HG02970 (cell line): ENCODE measurements at regions not wholly inside any gene's neighbourhood (a gene's known extent, or its start where the extent isn't known, plus 50 kb on each side); places are given as distances from the start of the nearest gene placed in this dataset.
"Not testable (repeated sequence)": the region's sequence is repeated elsewhere in the genome, so short reads cannot be mapped to it uniquely, and the experiment has no call there.

Experiments
- ATAC-seq: cut with Tn5 transposase; IDR thresholded peaks from one replicate; pipeline ENCODE4 v1.9.1; 2021; ENCODE audit warnings: mild to moderate bottlenecking, moderate library complexity, moderate number of reproducible peaks; ENCODE audit not compliant: unreplicated experiment, low FRiP score

DNA sequence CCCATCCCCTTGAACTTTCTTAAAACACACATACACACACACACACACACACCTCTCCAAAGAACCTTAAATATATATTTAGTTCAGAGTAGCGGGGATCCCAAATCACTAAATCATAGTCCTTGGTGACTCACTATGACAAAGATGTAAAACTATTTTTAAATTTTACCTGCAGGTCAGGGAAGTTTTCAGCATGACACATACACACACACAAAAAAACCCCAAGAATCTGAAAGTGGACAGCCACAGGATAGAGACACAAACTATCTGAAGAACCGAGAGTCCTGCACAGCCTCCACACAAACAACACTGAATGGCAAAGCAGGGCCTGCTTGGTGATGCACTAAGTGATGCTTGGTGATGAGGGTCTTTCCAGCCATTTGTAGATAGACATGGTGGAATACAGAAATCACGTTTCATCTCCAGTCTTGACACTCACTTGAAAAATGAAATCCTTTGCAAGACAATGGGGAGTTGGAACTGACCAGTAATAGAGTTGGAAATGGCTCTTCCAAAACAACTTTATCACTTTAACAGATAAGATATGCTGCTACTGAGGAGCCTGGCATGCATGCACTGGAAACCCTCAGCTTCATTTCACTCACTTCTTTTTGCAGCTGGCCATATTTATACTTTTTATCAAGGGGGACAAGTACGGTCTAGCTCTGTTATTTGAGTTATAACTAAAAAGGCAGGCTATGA is 307.3 kb downstream of the RAPGEF2 start:
- no peak for ATAC-seq

DNA sequence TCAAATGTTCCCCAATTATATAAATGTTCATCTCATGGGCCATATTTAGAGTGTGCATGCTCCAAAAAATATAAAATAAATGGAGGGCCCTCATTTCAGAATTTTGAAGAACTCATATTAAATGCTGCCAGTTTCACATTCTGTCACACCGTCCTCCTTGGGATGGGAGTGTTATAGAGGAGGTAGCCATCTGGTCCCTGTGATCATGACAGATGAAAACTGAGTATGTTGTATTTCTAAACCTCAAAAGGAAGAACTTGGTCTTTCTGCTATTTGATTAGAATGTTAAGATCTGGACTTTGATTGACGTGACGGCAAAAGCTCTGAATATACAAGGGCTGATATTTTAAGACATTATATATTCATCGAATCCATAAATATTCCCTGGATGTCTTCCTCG is 308.0 kb downstream of the RAPGEF2 start:
- no peak for ATAC-seq

DNA sequence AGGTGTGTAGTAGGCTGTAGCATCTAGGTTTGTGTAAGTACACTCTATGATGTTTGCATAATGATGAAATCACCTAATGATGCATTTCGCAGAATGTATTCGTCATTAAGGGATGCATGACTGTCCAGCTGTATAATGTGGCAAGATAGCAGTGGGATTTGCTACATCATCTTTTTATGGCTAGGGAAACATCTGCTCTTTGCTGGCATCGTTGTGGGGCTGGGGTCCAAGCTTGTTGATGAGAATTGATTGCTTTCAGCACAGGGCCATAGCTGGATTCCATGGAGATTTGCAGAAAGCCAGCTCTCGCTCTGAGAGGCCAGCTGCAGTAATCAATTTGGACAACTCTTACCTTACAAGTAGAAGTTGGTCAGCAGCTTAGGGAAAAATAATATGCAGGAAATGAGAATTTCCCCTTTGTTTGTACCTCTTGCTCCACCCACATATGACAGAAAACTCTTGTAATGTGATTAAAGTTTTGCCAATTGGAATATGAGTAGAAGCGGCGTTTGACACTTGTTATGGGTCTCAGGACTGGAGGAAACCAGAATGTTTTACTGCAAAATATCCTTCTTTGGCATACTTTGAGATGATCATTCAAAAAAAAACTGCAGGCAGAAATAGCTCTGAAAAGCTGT is 310.5 kb downstream of the RAPGEF2 start:
- ATAC-seq = no peak

DNA sequence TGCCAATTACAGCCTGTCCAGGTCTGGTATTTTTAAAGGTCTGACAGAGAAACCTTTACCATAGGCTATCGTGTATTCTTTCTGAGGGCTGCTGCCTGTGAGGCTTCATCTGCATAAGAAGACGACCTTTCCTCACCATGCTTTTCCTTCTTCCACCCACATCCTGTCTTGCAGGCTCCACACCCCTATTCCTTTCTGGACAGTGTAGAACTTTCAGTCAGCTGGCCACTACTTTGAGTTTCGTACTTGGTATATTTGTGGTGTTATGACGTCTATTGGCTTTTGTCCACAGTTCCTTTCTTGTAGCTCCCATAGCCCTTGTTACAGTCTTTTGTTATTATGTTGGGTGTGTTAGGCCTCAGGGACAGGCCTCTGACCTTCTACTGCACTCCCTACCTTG is 311.4 kb downstream of the RAPGEF2 start:
- no peak for ATAC-seq

DNA sequence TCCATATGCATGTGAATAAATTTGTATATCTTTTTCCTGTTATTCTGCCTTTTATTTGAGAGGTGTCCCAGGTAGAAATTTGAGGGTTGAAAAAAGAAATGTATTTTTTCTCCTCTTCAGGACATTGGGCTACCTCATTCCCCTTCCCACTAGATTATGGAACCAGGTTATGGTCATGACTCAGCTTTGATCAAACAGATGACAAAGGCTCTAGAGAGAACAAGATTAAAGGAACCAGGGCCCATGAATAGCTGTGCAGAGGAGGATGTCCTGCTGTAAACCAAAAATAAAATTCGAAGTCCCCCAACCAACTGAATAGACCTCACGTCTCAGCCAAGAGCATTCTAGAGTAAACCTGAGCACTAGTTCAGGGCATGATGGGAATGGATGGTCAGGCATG is 313.2 kb downstream of the RAPGEF2 start:
- ATAC-seq = no peak

GRCh38 chr4:159416996-159417395 is 314.1 kb downstream of the RAPGEF2 start:
- no peak for ATAC-seq

- ATAC-seq = no peak
Measured at GRCh38 chr4:159420162-159421057, 317.5 kb downstream of the RAPGEF2 start.

DNA sequence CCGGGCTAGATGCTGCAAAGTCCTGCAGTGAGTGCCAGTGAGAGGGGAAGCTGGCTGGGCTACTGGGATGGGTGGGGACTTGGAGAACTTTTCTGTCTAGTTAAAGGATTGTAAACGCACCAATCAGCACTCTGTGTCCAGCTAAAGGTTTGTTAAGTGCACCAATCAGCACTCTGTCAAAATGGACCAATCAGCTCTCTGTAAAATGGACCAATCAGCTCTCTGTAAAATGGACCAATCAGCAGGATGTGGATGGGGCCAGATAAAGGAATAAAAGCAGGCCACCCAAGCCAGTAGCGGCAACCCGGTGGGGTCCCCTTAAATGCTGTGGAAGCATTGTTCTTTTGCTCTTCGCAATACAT is 318.2 kb downstream of the RAPGEF2 start:
- ATAC-seq = not testable (repeated sequence)

- ATAC-seq = no peak
Measured at GRCh38 chr4:159422019-159422418, 319.1 kb downstream of the RAPGEF2 start.

DNA sequence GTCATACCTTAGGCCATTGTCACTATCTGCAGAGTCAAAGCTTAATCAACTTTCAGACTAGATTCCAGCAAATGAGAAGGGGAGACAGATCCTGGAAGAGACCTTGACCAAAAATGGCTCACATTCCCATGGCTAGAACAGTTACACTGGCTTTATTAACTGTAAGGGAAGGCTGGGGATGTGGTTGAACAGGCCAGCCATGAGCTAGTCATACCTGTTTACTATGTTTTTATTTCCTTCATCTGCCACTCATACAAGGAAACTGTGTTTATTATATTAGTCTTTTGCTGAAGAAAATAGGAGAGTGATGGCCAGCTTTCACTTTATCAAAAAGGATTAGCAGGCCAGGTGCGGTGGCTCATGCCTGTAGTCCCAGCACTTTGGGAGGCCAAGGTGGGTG is 319.7 kb downstream of the RAPGEF2 start:
- ATAC-seq = no peak

GRCh38 chr4:159425737-159426305 is 322.9 kb downstream of the RAPGEF2 start:
- no peak for ATAC-seq

DNA sequence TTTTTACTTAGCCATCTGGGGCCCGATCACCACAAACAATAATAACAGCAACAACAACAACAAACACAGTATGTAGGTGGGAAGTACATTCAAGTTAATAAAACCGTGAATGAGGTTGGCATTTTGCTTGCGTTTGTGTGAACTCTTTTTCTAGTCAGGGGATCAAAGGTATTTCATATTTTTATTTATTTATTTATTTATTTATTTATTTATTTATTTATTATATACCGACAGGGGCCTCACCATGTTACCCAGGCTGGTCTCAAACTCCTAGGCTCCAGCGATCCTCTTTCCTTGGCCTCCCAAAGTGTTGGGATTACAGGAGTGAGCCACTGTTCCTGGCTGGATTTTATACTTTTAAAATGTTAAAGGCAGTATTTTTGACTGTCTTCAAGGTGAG is 325.4 kb downstream of the RAPGEF2 start:
- ATAC-seq = no peak

- ATAC-seq = no peak
Measured at GRCh38 chr4:159428975-159429692, 326.3 kb downstream of the RAPGEF2 start.

- ATAC-seq = no peak
Measured at GRCh38 chr4:159429693-159430035, 326.8 kb downstream of the RAPGEF2 start.

GRCh38 chr4:159430896-159431295 is 328.0 kb downstream of the RAPGEF2 start:
- no peak for ATAC-seq

DNA sequence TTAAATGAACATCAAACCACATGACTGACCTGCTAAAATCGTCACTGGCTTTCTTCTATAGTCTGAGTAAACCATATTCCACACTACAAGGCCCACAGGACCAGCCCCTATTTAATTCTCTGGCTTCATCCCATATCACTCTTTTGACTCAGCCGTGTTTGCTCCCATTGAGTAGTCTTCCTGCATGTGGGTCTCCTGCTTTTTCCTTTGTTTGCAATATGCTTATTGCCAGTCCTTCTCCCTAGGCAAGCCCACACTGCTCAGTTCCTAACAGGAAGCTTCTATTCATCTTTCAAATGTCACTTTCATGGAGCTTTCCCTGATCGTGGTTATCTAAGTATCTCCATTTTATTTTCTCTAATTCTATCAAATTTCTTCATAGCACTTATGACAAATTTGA is 329.6 kb downstream of the RAPGEF2 start:
- ATAC-seq = no peak

DNA sequence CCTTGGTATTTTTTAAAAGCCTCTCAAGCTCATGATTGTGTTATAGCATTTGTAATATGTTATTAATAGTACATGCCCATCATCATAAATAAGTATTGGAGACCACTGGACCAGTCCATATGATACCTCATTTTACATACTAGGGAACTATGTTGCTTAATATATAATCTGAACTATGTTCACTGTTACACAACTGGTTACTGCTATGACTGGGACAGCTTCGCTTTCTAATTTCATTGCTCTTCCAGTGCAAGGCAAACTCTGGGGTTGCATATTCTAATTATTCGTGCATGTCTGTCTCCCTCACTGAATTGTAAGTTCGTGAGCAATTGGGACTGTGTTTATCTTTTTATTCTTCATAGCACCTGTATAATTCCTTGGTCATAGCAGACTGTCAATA is 330.5 kb downstream of the RAPGEF2 start:
- no peak for ATAC-seq

DNA sequence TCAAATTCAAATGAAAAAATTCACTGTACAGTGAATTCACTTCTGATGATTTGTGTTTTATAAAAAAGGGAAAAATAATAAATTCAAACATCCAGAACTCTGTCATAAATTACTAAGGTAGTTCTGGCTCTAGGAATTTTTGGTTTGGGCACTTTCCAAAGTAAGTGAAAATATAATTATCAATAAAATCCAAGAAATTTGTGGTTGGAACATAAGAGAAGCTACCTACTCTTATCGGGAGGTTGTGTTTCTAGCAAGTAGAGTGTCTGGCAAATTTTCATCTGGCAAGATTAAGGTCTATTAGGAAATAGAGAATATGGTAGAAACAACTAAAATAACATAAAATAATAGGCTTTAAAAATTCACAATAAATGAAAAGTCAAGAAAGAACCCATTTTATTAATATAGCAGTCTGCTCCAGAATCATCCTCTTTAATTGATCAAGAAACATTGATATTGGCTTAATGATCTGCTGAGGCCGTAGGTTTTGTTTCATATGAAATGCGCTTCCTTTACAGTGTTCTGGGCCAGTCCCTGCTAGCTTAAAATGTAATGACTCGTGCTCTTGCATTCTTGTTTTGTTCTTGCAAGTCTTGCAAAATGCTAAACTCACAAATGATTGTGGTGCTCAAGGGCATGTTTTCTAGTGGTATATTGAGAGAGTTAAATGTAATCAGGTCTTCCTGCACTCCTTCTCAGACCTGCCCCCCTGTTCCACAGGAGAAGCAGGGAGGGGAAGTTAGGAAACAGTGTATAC is 331.4 kb downstream of the RAPGEF2 start:
- no peak for ATAC-seq

DNA sequence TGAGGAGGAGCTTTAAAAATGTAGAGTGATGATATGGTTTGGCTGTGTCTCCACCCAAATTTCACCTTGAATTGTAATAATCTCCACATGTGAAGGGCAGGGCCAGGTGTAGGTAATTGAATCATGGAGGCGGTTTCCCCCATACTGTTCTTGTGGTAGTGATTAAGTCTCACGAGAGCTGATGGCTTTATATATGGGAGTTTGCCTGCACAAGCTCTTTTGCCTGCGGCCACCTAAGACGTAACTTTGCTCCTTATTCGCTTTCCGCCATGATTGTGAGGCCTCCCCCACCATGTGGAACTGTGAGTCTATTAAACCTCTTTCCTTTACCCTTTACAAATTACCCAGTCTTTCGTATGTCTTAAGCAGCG is 332.0 kb downstream of the RAPGEF2 start:
- no peak for ATAC-seq

DNA sequence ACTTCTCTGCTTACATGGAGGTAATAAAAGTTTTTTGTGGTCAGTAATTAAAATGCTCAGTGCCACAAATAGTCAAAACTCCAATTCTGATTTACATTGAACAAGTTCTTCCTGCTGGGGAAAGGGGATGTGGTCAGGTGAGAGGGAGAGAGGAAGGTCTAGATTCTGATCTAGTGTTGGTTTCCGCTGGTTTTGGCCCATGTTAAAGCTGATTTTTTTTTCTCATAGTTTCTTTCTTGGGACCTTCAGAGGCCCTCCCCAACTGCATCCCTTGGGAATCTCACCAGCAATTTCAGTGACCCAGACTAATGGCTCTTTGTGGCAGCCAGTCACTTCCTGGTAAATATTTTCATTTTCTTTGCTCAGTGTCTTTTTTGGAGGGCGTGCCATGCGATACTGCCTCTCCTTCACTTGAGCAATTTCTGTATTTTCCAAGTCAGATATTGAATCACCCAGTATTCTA is 332.7 kb downstream of the RAPGEF2 start:
- ATAC-seq = no peak
